ENCODE measurements at regions not wholly inside any gene's neighbourhood (a gene's known extent, or its start where the extent isn't known, plus 50 kb on each side); places are given as distances from the start of the nearest gene placed in this dataset.

DNA sequence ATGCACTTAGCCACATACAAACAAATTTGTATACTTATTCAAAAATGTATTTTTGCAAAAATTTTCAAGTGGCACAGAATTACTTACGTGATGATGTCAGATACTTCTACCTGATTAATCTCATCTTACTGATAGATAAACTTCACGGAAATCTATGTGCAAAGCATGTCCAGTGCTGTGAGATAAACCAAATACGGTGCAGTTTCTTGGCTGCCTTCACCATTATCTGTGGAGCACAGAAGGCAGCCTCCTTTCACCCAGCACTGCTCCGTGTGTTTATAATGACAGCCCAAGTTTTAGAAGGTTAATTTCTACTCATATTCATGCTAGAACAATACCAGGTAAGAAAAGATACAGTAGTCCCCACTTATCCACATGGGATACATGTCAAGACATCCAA is 59.0 kb upstream of the PDE10A start:
- DNase-seq (no peak), ATAC-seq (ENCODE audit: low read depth) (no peak)
- dilution Hi-C loops (cut with HindIII; ENCODE audit: low sequenced_read_pairs, unreplicated experiment) (no loop called here), intact Hi-C loops (cut with micrococcal nuclease) (no loop called here), in situ Hi-C loops (cut with MboI; ENCODE audit: low sequenced_read_pairs) (loop anchor here (10.0 kb wide), 2 partner anchors 133 to 383 kb away; no protein-coding TSS in a partner anchor)
- Histone ChIP-seq H4K5ac (ENCODE audit: low read depth, low read length) (no peak overlapping the region), H2BK20ac (ENCODE audit: low read depth, low read length) (no peak overlapping the region), H3K4ac (ENCODE audit: low read depth, low read length) (no peak overlapping the region), H4K91ac (ENCODE audit: insufficient read depth, low read depth, low read length) (no peak overlapping the region), H3K18ac (ENCODE audit: low read depth, low read length) (no peak overlapping the region), H3K4me3 (ENCODE audit: insufficient read depth, low read depth, low read length) (no peak overlapping the region), H3K27ac (ENCODE audit: insufficient read depth, low read length) (no peak overlapping the region), H2AK5ac (ENCODE audit: low read depth, low read length) (no peak overlapping the region), H3K27me3 (ENCODE audit: control insufficient read depth, insufficient read depth, low read length) (no peaks in the 10 kb centered on the region), H3K9me3 (ENCODE audit: control insufficient read depth, insufficient read depth, low read length) (no peaks in the 10 kb centered on the region), H2BK5ac (ENCODE audit: low read depth, low read length, poor library complexity, severe bottlenecking) (no peak overlapping the region), H3K14ac (replicated peaks; ENCODE audit: low read depth, low read length) (no peak overlapping the region), H3K9ac (ENCODE audit: low read depth, low read length) (no peak overlapping the region), H3K56ac (ENCODE audit: extremely low read depth, insufficient read depth, low read length) (no peak overlapping the region), H2AK9ac (replicated peaks; ENCODE audit: low read depth, low read length, poor library complexity) (no peak overlapping the region), H2AFZ (replicated peaks; ENCODE audit: low read length, poor library complexity) (no peak overlapping the region), H3K79me1 (ENCODE audit: low read depth in 1 of 2, low read length in 2 of 2) (no peaks in the 10 kb centered on the region), H3K9me1 (ENCODE audit: insufficient read depth, low read length) (peaks cover 2% of the 10 kb centered on the region; the same call in 1 of the 2 replicates), H4K8ac (ENCODE audit: low read depth in 2 of 2, low read length in 2 of 2) (no peak overlapping the region), H4K20me1 (ENCODE audit: insufficient read depth, low read length) (no peaks in the 10 kb centered on the region), H2BK120ac (ENCODE audit: low read depth, low read length) (no peak overlapping the region), H3K4me1 (ENCODE audit: control insufficient read depth, insufficient read depth, low read length) (peaks cover 6% of the 10 kb centered on the region), H3K4me2 (ENCODE audit: low read depth, low read length) (no peak overlapping the region), H2BK15ac (ENCODE audit: low read depth, low read length) (no peak overlapping the region), H3K36me3 (ENCODE audit: control insufficient read depth, insufficient read depth, low read length) (no peaks in the 10 kb centered on the region), H3K23ac (ENCODE audit: low read depth, low read length) (no peak overlapping the region)
- POLR2A ChIA-PET (ENCODE audit: unreplicated experiment), result no interaction called here
- no CpG with 5 or more reads among the region's 4 CpGs for WGBS, 2 experiments (ENCODE audit: extremely low coverage in 2 of 2, insufficient read length in 1 of 2)
- CTCF ChIA-PET, result no interaction called here
- TF ChIP-seq CEBPB (IDR thresholded peaks at IDR 0.05; ENCODE audit: low read depth, low read length) (no peak), POLR2A (IDR thresholded peaks at IDR 0.05; ENCODE audit: low read depth, low read length) (no peak), RCOR1 (IDR thresholded peaks at IDR 0.05; ENCODE audit: insufficient replicate concordance, low read length) (no peak), SMC3 (IDR thresholded peaks at IDR 0.05; ENCODE audit: low read depth, low read length) (no peak)
- no TSS peak for BruUV-seq (replicated peaks)
